Fibroblast of the conjunctiva (primary cell): ENCODE measurements at regions not wholly inside any gene's neighbourhood (a gene's known extent, or its start where the extent isn't known, plus 50 kb on each side); places are given as distances from the start of the nearest gene placed in this dataset.

Experiments
- DNase-seq: peaks from one replicate; pipeline ENCODE4 v3.0.0-alpha.2; 2010; ENCODE audit warnings: low read depth

DNA sequence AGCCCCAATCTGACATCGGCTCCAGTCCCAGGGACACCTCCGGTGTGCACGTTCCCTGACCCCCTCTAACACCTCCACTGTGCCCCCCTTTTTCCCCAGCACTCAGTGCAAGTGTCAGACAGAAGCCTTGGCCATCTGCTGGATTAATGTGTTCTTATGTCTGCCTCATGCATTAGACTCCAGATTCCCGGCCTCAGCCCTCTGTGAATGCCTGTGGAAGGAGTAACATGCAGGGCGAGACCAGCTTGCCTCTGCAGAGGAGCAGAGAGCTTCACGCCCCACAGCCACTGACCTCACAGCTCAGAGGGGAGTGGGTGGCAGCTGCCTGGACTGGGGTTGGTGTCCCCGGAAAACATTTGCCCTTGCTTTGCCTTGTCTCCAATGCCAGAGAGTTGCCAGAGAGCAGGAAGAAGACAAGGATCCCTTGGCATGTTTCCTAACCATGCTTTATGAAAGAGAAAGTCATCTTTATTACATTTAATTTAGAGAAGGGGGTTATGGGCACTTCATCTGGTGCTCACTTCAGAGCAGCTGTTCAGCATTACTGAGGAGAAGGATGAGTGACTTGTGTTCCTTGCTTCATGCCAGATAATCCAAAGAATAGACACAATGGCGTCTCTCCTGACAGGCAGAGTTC, 91.6 kb upstream of the CXCL12 start:
- DNase-seq, result no peak

DNA sequence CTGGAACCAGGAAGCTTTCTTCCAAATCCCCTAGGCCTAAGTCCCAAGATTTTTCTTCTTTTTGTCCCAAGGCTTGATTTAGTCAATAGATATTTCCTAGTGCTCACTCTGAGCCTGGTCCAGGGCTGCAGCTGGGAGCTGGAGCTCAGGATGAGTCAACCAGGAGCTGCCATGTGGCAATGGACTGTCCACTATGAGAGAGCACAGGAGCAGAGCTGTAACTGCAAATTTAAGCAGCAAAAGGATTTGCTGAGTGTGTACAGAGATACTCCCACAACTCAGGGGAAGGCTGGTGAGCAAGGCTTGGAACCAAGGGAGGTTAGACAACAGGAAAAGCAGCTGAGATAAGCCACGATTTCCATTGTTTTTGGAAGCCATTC, 92.1 kb upstream of the CXCL12 start:
- no peak for DNase-seq

DNA sequence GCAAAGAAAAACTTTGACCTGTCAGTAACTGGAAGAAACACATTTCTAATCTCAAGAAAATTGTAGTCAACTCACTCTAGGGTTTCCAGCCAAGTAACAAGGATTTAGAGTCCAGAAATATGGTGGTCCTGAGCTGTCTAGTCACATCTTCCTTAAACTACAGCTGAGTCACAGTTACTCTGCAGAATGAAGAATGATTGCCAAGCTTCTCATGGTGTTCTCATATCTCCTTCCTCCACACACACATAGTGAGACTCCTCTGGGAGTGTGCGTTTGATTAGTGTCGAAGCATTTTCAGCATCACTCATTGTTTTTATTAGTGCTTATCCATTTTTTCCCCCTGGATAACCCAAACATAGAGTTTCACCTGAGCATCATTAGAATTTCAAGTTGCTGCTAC, 93.1 kb upstream of the CXCL12 start:
- DNase-seq, result no peak

DNA sequence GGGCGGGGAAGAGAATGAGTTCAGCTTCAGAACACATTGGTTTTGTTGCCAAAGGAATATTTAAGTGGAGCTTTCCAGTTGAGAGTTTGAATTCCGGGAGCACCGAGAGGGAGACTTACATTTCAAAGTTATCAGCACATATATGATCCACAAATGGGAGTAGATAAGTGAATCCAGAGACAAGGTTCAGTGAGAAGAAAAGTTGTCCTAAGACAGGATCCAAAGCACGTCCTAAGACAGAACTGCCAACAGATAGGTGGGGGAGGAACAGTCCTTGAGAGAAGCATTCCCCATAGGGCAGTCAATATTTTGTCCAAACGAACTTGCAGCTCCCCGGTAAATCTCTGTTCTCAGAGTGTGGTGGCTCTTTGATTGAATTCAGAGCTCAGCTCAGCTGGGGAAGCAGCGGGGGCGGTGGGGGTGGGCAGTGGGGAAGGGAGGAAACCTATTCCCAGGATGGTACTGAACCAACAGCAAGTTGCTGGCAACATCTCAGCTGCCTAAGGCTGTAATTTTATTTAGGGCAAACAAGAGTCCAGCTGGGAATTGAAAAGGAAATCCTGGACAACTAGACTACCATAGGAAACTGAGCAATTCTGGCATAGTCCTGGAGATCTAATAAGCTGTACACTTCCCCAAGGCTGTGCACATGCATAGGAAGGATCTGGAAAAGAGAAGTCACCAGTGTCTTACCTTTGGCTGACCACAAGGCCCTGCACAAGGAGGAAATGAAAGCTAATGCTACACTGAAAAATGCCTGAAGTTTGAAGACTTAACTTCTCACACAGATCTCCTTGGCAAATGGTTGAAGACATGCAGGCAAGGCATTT, 94.2 kb upstream of the CXCL12 start:
- DNase-seq, result no peak

DNA sequence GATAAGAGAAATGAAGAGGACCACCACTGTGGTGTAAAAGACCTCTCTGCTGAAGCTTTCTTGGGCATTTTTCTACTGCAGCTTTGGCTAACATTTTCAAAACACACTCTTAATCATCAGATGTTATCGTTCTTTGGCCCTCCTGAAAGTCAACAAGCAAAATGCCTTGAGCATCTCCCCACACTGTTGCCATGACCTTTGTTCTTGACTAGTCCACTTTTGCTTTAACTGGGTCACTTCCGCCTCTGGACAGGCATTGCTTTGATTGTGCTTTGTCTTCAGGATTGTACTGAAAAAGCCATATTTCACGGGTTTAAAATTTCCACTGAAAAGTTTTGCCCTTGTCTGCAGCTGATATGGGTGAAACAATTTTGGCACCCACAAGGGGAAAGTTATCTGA, 107.8 kb upstream of the CXCL12 start:
- DNase-seq, result no peak

DNA sequence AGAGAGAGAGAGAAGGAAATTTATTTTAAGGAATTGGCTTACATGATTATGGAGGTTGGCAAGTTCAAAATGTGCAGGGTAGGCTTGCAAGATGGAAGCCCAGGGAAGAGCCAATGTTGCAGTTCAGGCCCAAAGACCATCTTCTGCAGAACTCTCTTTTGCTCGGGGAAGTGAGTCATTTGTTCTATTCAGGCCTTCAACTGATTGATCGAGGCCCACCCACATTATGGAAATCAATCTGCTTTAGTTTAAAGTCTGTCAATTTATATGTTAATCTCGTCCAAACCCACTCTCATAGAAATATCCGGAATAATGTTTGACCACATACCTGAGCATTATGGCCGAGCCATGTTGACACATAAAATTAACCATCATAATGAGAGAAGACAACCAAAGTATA, 113.3 kb upstream of the CXCL12 start:
- no peak for DNase-seq

DNA sequence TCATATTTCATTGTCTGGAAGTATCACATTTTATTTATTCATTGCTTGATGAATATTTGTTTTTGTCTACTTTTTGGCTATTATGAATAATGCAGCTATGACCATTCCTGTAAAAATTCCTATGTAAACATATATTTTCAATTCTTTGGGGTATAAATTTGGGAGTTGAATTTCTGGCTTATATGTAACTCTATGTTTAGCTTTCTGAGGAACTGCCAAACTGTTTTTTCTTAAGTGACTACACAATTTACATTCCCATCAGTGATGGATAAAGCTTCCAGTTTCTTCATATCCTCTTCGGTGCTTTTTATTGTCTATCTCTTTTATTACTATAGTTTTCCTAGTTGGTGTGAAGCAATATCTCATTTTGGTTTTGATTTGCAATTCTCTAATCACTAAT, 115.6 kb upstream of the CXCL12 start:
- no peak for DNase-seq

- no peak for DNase-seq
Measured at GRCh38 chr10:44506386-44506785, 121.5 kb upstream of the CXCL12 start.

- DNase-seq, result no peak
Measured at GRCh38 chr10:44510379-44511115, 125.7 kb upstream of the CXCL12 start.

DNA sequence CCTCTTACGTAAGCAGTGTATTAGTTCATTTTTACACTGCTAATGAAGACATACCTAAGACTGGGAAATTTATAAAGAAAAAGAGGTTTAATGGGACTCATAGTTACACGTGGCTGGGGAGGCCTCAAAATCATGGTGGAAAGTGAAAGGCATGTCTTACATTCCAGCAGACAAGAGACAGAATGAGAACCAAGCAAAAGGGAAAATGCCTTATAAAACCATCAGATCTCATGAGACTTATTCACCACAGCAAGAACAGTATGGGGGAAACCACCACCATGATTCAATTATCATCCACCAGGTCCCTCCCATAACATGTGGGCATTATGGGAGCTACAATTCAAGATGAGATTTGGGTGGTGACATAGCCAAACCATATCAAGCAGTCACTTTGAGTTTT, 126.3 kb upstream of the CXCL12 start:
- no peak for DNase-seq

DNA sequence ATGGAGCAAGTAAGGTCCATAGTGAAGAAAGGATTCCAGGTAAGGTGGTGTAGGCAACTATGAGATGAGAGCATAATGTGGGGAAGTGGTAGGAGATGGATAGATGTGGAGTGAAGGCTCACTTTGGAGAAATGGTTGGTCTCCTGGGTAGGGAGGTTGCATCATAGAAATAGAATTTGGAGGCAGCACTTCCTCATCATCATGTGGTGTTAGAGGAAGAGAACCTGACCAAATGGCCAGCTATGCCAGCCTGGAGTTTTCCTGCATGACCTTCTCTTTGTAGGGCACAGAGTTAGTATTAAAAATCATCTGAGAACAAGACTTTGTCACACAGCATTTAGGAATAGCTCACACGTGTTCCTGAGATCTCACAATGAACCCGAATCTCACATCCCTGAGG, 126.7 kb upstream of the CXCL12 start:
- no peak for DNase-seq

DNA sequence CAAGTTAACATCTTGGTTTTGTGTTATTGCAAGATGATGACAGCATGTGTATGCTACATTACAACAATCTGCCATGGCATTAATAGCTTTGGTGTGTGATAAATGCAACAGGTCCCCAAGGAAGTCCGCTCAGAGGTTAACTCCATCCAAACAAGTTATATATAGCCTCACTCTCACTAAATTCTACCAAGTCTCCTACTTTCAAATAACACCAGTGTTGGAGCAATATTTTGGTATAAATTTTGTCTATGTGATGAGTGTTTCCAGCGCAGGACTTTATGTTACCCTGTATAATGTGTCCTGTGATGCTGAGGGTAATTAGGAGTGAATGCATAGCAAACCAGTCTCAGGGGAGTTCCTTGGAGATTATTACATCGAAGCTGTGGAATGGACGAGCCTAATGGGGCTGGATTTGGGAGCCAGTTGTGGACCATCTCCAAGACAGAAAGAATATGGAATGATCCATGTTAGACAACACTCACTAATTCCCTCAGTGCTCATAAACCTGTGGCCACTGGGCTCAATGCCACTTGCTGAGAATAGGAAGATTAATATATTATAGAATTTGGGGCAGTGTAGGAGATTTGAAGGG, 127.6 kb upstream of the CXCL12 start:
- no peak for DNase-seq

DNA sequence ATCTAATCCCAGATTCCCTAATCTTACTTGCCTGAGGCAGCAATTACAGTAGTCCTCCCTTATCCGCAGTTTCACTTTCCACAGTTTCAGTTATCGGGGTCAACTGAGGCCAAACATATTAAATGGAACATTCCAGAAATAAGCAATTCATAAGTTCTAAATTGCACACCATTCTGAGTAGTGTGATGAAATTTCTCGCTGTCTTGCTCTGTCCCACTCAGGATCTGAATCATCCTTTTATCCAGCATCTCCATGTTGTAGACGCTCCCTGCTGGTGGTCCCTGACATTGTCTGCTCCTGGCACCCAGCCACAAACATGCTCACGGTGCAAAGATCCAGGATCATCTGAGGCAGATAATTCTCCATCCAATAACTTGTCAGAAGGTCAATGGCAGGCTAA, 128.7 kb upstream of the CXCL12 start:
- DNase-seq, result peak; percentile 20

DNA sequence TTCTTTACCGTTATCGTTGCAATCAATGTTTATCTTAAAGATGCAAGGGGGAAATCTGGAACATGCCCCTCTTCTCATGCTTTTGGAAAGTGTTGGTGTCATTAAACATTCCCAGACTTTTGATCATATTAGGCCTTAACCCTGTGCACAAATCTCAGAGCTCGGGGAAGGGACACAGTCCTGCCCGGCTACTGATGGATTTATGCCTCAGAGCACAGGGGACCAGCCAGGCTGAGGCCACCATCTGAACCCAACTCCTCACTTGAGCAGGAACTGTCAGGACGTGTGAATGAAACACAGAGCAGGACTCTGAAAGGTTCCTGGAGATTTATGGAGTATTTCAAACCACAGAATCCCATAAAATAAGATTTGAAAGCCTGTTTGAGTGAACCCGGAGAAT, 132.0 kb upstream of the CXCL12 start:
- no peak for DNase-seq

DNA sequence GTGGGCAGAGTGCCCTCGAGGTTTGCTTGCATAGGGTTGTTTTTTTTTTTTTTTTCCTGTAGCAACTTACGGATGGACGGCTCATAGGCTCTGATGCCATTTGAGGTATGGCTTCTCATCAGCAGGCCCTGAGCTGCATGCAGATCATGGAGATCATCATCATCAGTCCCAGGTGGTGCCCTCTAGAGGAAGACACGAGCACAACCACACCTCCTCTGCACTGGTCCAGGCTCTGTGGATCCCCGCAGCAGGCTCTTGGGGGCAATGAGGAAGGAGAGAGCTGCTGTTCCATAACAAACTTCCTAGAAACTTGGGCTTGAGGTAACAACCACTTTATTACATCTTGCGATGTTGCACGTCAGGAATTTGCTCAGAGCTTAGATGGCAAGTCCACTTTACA, 132.7 kb upstream of the CXCL12 start:
- DNase-seq, result no peak

GRCh38 chr10:44519361-44519760, 134.5 kb upstream of the CXCL12 start:
- no peak for DNase-seq

DNA sequence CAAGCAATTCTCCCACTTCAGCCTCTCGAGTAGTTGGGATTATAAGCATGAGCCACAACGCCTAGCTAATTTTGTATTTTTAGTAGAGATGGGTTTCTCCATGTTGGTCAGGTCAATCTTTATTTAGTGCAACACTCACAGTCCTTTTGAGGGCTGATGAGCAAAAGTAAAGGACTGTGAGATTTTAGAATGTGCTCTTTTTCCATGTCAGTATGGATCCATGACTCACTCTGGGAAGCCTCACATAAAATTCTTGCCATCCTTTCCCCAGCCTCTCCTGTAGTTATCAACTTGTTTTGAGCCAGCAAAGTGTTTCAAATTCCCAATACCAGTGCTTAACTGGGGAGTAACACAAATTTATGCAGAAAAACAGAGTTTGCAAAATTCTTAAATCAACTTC, 135.8 kb upstream of the CXCL12 start:
- DNase-seq, result no peak

- DNase-seq, result no peak
Measured at GRCh38 chr10:44539178-44539577, 154.3 kb upstream of the CXCL12 start.

DNA sequence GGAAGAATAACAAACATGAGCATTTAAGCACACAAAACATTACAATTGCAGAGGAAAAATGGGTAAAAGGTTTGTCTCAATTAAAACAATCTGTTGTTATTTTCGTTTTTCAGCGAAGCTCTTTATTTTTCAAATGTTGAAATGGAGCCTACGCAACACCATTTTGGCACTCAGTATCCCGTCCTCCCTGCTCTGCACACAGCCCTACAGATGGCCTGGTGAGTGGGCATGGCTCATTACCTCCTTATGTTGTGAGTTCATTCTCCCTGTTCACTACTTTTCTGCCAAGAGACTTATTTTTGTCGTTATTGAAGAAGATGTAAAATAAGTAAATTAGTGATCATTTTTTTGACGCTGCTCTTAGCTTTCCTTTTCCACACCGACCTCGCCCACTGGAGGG, 167.8 kb upstream of the CXCL12 start:
- no peak for DNase-seq

GRCh38 chr10:44557596-44558191, 172.8 kb upstream of the CXCL12 start:
- DNase-seq, result no peak

GRCh38 chr10:44558521-44558920, 173.6 kb upstream of the CXCL12 start:
- DNase-seq, result no peak

DNA sequence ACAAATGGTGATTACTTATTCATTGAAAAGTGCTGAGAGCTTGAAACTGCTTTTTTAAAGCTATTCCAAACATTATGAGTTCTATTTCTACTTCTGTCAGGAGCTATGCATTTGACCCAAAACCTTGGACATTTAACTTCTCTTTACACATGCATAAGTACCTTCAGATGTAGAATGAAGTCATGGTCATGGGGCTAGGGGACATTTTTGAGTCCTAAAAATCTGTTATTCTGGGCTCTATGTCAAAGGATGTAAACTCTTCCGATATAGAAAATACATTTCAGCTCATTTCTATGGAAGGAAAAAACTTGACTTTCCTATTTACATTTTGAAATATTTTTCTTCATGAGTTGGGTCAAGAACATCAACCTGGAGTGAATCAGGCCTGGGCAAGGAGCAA, 179.5 kb upstream of the CXCL12 start:
- no peak for DNase-seq
